ENCODE measurements at regions not wholly inside any gene's neighbourhood (a gene's known extent, or its start where the extent isn't known, plus 50 kb on each side); places are given as distances from the start of the nearest gene placed in this dataset.
"Not testable (repeated sequence)": the region's sequence is repeated elsewhere in the genome, so short reads cannot be mapped to it uniquely, and the experiment has no call there.

DNA sequence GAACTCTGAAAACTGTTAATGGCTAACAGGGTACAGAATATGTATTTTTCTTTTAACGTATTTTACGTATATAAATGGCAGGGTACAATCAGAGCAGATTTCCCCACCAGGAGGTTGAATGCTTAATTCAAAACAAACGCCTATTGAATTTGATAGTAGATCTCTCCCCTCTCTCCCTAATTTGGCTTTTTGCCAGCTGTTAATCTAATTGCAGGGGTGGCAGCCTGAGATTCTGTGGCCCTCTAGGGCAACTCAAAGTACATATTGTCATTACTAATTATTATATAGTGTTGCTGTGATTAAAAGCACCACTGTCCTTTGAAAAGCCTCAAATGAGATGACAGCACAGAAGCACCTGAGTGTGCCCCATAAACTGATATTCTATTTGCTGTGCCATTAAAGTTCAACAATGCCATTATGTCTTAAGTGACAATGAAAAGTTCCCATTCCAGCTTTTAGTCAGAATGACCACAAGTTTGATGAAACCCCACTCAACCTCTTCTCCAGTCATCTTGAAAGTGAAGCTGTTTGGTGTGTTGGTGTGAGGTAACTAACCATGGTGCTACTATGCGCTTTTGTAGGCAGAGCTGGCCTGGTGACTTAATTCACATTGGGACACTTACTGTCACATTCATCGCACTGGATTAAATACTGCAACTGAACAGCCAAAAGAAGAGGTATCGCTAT is 351.4 kb downstream of the KCNRG start:
- peak; percentile 9 to 16 for DNase-seq

DNA sequence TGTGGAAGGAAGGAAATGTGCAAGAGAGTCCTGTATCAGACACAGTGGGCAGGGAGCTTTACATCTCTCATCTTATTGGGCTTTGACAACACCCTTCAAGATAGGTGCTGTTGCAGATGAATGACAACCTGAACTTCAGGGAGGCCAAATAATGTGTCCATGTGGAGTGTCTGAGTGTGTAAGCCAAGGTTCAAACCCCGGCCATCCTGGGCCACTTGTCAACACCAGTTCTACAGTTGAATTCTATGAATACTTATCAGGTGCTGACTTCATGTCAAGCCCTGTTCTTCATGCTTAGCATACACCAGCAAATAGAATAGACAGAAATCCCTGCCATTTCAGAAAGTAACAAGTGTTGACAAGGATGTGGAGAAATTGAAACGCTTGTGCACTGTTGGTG is 354.4 kb downstream of the KCNRG start:
- DNase-seq, result no peak

DNA sequence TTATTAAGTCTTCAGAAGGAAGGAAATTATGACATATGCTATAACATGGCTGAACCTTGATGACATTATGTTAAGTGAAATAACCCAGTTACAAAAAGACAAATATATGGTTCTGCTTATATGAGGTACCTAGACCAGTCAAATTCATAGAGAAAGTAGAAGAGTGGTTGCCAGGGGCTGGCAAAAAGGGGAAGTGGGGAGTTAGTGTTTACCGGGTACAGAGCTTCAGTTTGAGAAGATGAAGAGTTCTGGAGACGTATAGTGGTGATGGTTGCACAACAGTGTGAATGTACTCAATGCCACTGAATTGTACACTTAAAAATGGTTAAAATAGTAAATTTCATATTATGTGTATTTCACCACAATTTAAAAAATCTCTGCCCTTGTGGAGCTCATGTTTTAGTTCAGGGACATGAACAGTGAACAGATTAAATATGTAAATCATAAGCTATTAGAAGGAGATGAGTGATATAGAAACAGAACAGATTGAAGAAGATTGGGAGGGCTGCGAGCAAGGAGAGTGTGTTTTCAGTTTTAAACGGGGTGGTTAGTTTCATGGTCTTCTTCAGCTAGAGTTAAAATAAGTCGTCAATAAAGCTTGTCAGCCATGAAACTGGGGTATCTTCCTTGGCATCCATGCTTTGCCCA is 355.2 kb downstream of the KCNRG start:
- peak in 1 of 2 donors; percentile 13 for DNase-seq

DNA sequence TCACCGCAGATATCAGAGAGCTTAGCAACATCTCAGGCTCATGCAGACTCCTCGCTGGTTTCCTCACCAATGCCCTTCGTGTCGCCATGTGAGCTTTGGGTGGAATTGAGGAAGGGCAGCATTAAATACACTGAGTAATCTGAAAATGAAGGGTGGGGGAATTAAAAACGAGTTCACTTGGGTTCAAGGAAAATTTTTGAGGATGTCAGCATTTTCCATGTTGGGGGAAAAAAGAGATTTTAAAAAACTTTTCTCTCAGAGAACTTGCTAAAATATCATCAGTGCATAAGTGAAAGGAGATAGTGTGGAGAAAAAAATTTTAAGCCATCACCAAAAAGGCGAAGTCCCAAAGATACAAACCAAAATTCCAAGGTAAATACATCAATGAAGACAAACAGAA is 359.3 kb downstream of the KCNRG start:
- DNase-seq, result no peak

DNA sequence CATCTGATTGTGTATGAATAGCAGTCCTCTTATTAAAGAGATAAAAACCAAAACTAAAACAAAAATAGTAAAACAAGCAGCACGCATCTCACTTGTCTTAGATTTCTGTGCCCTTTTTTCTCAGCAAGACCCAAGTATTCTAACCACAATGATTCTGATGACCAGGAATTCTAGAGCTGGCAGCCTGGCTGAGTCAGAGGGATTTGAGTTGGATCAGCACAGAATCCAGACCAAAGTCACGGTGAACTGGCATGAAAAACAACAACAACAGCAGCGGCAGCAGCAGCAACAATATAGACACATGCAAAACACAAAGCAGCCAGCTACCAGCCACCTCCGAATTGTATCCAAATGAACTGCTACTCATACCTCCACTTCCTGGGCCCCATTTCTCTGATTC is 360.5 kb downstream of the KCNRG start:
- DNase-seq, result no peak

DNA sequence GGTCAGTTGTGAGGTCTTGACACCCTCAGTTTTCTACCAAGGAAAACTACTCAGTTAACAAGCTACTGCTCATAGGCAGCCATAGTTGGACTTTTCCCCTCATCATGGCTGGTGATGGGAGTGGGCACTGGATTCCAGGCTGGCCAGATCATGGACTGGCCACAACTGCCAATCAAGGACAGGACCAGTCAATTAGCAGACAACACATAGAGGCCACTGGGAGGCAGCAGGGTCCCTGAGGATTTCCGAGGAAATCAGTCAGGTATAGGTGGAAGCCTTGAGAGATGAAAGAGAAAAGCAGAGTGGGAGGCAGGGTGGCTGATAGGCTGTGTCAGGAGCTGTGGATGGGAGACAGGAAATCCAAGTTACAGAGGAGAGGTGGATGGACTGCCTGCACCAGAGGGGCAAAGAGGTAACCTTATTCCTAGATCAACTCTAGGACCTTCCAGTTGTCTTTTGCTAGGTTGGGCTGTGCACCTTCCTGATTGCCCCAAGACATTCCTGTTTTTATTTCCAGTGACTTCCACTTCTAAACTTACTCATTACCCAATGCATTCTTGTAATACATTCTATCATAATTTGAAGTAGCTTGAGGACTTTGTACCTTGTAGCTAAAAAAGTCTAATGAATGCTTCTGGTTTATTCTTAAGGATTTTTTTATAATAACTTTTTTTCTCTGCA is 361.8 kb downstream of the KCNRG start:
- no peak for DNase-seq

DNA sequence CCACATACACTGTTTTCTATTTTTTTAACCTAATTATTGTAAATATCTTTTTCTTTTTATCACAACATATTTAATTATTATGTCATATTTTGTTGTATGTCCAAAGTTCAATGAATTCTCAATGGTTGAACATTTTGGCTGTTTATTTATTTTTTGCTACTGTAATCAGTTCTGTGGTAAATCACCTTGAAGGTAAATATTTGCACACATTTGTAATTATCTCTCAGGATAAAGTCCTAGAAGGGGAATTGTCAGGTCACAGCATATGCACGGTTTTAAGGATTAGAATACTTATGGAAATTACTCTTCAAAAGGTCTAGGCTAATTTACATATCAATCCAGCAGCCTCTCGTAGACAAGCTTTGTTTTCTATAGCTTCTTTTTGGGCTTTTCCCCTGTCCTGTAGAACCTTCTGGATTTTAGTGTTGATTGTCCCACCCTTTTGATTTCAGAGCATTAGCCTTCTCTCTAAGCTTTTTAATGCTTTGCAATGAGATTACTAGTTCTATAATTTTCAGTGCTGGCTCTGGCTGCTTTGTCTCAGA is 362.6 kb downstream of the KCNRG start:
- DNase-seq, result no peak

DNA sequence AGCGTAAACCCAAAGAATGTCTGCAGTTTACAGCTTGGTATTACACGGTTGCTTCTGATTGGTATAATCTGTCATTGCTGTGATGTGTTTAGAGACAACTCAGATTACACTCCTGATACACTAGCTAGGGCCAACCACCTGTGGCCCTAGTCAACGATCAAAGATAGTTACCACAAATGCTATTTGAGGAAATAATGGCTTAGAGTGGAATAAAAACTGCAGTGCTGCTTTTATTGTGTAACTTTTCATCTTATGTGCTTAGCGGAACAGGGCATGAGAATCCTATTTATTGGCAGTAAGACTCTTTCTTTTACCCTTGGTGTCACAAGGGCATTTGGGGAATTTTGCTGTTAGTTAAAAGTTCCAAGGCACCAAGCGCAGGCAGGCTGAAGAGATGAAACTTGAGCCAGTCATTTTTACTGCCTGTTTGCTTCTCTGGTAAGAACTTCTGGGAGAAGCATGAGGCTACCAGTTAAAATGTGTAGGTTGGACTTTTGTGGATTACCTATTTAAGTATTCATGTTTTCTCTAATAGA is 363.3 kb downstream of the KCNRG start:
- DNase-seq, result no peak

DNA sequence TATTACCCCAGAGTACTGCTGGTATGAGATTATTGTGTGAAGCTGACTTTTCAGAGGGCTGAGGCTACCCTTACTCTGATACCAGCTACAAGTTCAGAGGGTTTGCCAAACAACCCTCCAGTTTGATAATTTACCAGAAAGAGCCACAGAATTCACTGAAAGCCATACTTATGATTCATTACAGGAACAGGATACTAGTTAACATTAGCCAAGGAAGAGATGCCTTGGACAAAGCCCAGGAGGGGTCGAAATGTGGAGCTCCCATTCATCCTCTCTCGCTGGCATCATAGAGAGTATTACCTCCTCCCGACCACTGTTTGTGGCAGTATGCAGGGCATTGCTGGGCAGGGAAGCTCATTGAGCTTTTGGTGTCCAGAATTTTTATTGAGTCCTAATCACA is 364.3 kb downstream of the KCNRG start:
- DNase-seq, result no peak

DNA sequence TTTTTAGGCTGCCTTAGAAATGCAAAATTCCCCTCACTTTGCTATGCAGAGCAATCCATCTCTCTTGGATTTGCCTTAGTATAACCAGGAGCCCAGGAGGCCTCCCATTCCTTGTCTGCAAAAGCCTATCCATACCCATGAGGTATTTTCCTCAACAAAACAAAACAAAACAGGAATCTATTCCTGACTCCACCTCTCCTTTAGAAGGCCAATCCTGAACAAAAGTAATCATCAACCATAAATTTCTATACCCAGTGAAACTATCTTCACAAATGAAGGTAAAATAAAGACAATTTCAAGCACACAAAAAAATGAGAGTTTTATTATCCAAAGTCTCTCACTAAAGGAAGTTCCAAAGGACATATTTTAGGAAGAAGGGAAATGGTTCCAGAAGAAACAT is 365.7 kb downstream of the KCNRG start:
- DNase-seq, result no peak

DNA sequence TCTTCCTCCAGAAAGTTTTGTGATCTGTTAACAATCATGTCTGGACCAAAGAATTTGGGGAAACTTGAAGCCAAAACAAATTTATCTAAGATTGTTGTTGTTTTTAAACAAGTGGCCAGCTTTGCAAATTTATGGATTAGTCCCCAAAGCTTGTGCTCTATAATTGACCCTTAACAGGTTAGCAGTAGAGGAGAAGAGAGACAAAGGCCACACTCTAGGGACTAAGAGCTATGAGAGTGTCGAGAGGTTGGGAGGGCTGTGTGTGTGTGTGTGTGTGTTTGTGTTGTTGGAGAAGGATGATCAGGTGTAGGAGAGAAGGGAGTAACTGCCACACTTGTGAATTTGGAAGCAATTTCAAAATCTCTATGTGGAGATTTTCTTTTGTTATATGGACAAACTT is 367.3 kb downstream of the KCNRG start:
- DNase-seq, result no peak

DNA sequence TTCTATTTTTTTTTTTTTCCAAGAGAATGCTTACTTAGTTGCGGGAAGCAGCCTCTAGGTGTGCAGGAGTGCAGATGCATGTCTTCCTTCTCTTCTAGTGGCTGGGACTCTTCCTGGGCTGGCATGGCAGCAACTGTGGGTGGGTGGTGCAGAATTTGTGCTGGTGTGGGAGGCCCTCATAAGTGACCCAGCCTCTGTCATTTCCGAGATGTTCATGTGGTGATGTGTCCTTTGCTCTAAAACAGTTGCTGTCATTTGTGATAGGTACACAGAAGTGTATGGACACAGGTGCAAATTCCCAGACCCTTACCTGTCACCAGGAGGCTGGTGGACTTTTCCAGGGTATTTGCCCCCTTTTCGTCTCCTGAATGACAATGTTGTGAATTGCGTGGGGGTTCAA is 367.7 kb downstream of the KCNRG start:
- DNase-seq, result no peak

DNA sequence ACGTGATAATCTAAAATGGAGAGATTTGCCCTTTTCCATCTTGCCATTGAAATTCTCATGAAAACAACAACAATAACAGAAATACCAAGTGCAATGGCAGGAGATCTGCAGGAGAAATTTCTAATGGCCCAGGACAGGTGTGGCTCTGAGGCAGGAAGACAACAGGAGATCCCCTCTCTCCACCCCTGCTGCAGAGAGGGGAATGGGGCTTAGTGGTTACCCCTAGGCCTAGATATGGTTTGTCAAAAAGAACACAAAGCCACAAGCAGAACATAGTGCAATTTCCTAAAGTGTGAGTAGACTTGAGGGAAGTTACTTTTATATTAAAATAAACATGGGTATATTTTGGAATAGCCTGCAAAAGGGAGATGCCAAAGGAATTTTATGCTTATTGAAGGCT is 369.5 kb downstream of the KCNRG start:
- DNase-seq, result no peak

DNA sequence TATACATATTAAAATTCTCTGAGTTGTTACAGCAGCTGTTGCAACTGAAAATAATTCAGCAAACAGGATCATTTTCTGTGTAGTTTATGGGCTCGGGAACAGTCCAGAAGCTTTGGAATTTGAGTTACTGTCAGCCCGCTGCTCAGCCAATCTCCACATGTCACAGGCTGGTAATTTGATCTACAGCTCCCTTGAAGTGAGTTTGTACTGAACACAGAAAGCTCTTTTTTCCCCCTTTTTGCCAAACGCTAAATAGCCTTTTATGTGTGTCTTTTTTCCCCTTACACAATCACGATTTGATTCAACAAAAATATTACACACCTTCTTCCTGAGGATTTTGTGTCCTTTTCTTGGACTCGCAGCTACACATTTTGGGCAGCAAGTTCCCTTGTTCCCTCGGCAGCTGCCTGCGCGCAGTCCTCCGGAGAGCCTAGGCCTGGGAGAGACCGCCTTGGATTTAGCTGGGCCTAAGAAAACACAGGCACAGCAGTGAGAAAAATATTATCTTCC is 371.4 kb downstream of the KCNRG start:
- DNase-seq, result no peak

DNA sequence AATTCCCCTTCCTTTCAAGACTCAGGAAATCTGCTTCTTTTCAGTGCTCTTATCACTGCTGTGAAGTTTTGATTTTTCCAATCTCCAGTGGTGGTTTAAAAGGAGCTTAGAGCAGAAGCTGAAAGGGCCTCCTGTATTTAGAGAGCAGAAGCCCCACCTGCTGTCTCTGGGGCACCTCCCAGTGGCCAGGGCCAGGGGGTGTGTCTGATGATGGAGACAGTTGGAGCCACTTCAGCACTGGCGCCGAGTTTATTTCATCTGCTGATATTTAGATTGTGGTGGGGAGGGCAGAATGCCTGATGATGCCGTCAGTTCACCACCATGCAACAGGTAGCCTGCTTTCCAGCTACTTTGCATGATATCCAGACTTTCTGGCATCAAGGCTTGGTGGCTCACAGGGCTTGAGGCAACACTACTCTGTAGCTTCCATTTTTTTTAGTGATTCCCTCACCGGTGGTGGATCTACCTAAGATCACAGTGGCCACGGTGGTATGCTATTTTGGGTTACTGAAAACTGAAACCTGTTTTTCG is 371.9 kb downstream of the KCNRG start:
- DNase-seq, result no peak

DNA sequence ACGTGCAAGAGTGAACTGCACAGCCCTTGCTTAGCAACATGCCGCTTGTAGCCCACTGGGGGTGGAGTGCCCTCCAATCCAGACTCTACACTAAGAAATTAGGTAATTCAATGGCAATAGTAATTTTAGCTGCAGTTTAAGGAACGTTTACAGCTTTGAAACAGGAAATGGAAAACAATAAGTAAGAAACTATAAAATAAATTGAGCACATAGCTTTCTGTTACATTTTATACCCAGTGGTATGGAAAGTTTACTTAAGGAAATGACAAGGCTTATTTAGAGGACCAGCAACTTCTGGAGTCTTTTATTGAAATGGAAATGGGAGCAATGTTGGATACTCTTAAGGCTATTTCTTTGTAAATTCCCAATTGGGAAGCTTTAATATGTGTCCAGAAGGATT is 373.2 kb downstream of the KCNRG start:
- DNase-seq, result no peak

DNA sequence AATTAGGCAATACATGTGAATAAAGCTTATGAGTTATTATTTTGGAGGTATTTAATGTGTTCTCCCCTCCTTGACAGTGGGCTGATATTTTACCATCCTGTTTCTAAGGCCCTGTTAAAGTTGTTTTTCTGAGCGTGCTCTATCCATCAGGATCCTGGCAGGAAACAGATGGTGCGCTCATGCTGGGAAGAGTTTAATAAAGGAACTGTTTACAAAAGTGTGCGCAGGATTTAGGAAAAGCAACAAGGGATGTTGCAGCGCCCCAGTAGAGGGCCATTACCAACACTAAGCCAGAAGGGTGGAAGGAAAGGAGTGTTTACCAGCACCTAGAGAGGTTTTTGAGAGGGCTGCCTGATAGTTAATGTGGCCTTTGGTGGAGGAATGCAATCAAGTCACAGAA is 374.5 kb downstream of the KCNRG start:
- no peak for DNase-seq

DNA sequence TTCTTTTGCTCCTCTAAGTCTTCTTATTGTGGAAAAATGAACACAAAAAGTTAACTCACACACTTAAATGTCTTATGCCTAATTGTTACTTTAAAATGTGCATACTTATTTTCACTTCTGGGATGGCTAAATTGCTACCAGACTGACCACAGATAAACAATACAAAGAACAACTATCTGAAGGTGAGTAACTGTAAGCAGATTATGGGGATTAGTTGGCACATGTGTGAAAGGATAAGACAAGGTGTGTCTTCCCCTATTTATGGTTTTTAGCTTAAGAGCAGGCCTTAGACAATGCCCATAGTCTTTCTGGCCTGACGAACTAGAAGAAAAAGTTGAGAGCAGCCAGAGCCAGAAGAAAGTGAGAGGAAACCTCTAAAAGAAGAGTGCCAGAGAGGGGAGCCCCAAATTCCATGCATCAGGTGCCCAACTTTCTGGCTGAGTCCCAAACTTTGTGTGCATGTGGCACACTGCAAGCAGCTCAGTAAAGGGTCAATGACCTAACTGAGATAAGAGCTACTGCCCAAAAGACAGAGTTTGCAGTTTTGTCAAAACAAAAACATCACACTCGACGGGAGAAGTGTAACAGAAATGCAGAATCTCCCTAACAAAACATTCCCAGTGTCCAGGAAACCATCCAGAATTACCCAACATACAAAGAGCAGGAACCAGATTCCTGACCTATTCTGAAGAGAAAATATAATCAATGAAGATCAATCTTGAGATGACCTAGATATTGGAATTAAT is 375.4 kb downstream of the KCNRG start:
- no peak for DNase-seq

DNA sequence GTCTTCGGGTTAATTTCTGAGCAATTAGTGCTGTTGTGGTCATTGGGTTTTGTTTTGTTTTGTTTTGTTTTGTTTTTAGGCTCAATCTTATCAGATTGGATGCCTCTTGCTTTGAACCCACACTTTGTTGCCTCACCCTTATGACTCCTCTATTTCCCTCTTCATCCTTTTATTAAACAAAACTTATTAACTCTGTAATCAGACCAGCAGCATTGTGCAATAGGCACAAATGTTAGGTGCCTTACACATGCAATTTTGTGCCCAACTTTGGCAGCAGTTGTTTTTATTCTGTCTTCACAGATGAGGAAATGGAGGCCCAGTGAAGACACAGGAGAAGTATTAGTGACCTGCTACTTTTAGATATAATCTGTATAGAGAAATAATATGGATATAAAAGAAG is 377.7 kb downstream of the KCNRG start:
- DNase-seq, result no peak

DNA sequence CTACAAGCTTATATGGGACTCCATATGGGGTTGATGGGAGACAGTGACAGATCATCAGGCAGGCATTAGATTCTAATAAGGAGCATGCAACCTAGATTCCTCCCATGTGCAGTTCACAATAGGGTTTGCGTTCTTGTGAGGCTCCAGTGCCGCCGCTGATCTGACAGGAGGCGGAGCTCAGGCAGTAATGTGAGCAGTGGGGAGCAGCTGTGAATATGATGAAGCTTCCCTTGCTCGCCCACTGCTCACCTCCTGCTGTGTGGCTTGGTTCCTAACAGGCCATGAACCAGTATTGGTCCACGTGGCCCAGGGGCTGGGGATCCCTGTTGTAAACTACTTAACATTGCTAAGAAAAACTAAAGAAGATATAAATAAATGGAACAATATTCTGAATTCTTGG is 378.4 kb downstream of the KCNRG start:
- no peak for DNase-seq

DNA sequence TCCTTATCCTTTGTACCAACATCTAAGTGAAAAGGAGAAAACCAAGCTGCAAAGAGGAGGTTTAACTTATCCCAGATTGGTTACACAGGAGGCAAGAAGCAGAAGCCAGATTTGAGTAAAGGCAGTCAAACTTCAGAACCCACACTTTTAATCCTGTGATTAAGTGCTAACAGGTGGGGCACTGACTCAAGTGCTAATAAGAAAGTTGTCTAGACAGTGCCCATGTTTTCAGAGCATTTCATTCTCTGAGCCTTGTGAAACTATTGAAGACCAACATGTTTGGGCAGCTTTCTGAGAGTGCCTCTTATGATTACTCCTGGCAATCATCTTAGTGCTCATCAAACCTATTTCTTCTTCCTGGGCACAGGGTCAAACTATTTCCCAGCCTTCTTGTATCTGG is 380.8 kb downstream of the KCNRG start:
- no peak for DNase-seq

DNA sequence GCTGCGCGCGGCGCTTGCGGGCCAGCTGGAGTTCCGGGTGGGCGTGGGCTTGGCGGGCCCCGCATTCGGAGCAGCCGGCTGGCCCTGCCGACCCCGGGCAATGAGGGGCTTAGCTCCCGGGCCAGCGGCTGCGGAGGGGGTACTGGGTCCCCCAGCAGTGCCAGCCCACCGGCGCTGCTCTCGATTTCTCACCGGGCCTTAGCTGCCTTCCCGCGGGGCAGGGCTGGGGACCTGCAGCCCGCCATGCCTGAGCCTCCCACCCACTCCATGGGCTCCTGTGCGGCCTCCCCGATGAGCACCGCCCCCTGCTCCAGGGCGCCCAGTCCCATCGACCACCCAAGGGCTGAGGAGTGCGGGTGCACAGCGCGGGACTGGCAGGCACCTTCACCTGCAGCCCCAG is 381.4 kb downstream of the KCNRG start:
- DNase-seq, result not testable (repeated sequence)

Data from inflammatory macrophage treated with lipopolysaccharide for 1 hour (primary cell).